H9 (cell line): ENCODE measurements at regions not wholly inside any gene's neighbourhood (a gene's known extent, or its start where the extent isn't known, plus 50 kb on each side); places are given as distances from the start of the nearest gene placed in this dataset.

Experiments used
- DNase-seq: peaks from one replicate; pipeline ENCODE4 v3.0.0-alpha.2; 2017
- H2AFZ ChIP-seq: one replicate; pipeline ENCODE4 v1.6.1; 2013; ENCODE audit warnings: mild to moderate bottlenecking, low read length, control low read depth, moderate library complexity
- H2AK5ac ChIP-seq: 2 replicates; pipeline ENCODE4 v1.6.1; 2013; ENCODE audit warnings: low read length, control low read depth, mixed read lengths; ENCODE audit not compliant: insufficient read length
- H2BK120ac ChIP-seq: one replicate; pipeline ENCODE4 v1.6.1; 2013; ENCODE audit warnings: low read depth, mild to moderate bottlenecking, low read length, control low read depth, inconsistent platforms; ENCODE audit not compliant: poor library complexity, severe bottlenecking
- H2BK12ac ChIP-seq: 2 replicates; pipeline ENCODE4 v1.6.1; 2013; ENCODE audit warnings: low read length, control low read depth, mixed read lengths, low read depth; ENCODE audit not compliant: insufficient read length
- H2BK15ac ChIP-seq: 2 replicates; pipeline ENCODE4 v1.6.1; 2013; ENCODE audit warnings: low read depth, low read length, control low read depth
- H2BK20ac ChIP-seq: one replicate; pipeline ENCODE4 v1.6.1; 2013; ENCODE audit warnings: low read depth, mild to moderate bottlenecking, low read length, control low read depth, inconsistent platforms; ENCODE audit not compliant: poor library complexity, severe bottlenecking
- H2BK5ac ChIP-seq: 2 replicates; pipeline ENCODE4 v1.6.1; 2013; ENCODE audit warnings: low read length, control low read depth, mixed read lengths; ENCODE audit not compliant: insufficient read length
- H3K14ac ChIP-seq: 2 replicates; pipeline ENCODE4 v1.6.1; 2013; ENCODE audit warnings: low read length, control low read depth; ENCODE audit not compliant: insufficient read depth
- H3K18ac ChIP-seq: 2 replicates; pipeline ENCODE4 v1.6.1; 2013; ENCODE audit warnings: low read depth, mild to moderate bottlenecking, mixed read lengths, low read length, control low read depth; ENCODE audit not compliant: insufficient read length
- H3K23ac ChIP-seq: 2 replicates; pipeline ENCODE4 v1.6.1; 2013; ENCODE audit warnings: low read length, control low read depth, mixed read lengths, low read depth; ENCODE audit not compliant: insufficient read length
- H3K23me2 ChIP-seq: 2 replicates; pipeline ENCODE4 v1.6.1; 2013; ENCODE audit warnings: low read depth, mild to moderate bottlenecking, mixed read lengths, low read length, control low read depth; ENCODE audit not compliant: insufficient read length, poor library complexity, severe bottlenecking
- H3K27ac ChIP-seq: 2 replicates; pipeline ENCODE4 v1.5.1; 2013; ENCODE audit warnings: low read length, control low read depth, mixed read lengths, low read depth; ENCODE audit not compliant: insufficient read length
- H3K27me3 ChIP-seq: 2 replicates; pipeline ENCODE4 v1.6.1; 2013; ENCODE audit warnings: low read length, control low read depth, inconsistent platforms; ENCODE audit not compliant: insufficient read depth
- H3K4ac ChIP-seq: 2 replicates; pipeline ENCODE4 v1.6.1; 2013; ENCODE audit warnings: low read depth, mild to moderate bottlenecking, control low read depth, inconsistent platforms, low read length, moderate library complexity
- H3K4me1 ChIP-seq: 2 replicates; pipeline ENCODE4 v1.6.1; 2013; ENCODE audit warnings: low read length, control low read depth, inconsistent platforms; ENCODE audit not compliant: insufficient read depth
- H3K4me2 ChIP-seq: 2 replicates; pipeline ENCODE4 v1.6.1; 2013; ENCODE audit warnings: low read length, control low read depth, mixed read lengths; ENCODE audit not compliant: insufficient read length, insufficient read depth
- H3K56ac ChIP-seq: 2 replicates; pipeline ENCODE4 v1.6.1; 2013; ENCODE audit warnings: low read depth, mild to moderate bottlenecking, mixed read lengths, low read length, control low read depth; ENCODE audit not compliant: insufficient read length
- H3K79me1 ChIP-seq: 2 replicates; pipeline ENCODE4 v1.6.1; 2013; ENCODE audit warnings: low read depth, mild to moderate bottlenecking, moderate library complexity, low read length, control low read depth, inconsistent platforms; ENCODE audit not compliant: insufficient read depth, poor library complexity, severe bottlenecking
- H3K79me2 ChIP-seq: 2 replicates; pipeline ENCODE4 v1.6.1; 2013; ENCODE audit warnings: low read length, control low read depth, inconsistent platforms; ENCODE audit not compliant: insufficient read depth
- H3K9ac ChIP-seq: 2 replicates; pipeline ENCODE4 v1.6.1; 2013; ENCODE audit warnings: low read length, control low read depth, mixed read lengths; ENCODE audit not compliant: insufficient read length; ENCODE audit errors: extremely low read depth
- H3K9me3 ChIP-seq: one replicate; pipeline ENCODE4 v1.6.1; 2013; ENCODE audit warnings: low read depth, low read length, inconsistent platforms; ENCODE audit not compliant: control insufficient read depth
- H3T11ph ChIP-seq: one replicate; pipeline ENCODE4 v1.6.1; 2013; ENCODE audit warnings: mild to moderate bottlenecking, low read length, control low read depth, inconsistent platforms
- H4K20me1 ChIP-seq: one replicate; pipeline ENCODE4 v1.6.1; 2013; ENCODE audit not compliant: control insufficient read depth, insufficient read length, insufficient read depth
- H4K5ac ChIP-seq: 2 replicates; pipeline ENCODE4 v1.6.1; 2013; ENCODE audit warnings: low read depth, mild to moderate bottlenecking, mixed read lengths, low read length, control low read depth; ENCODE audit not compliant: insufficient read length
- H4K8ac ChIP-seq: replicated peaks from 2 replicates; pipeline ENCODE4 v1.6.1; 2013; ENCODE audit warnings: low read length, control low read depth, mixed read lengths, low read depth; ENCODE audit not compliant: insufficient read length
- H4K91ac ChIP-seq: 2 replicates; pipeline ENCODE4 v1.6.1; 2013; ENCODE audit warnings: low read depth, mild to moderate bottlenecking, moderate library complexity, mixed read lengths, low read length, control low read depth; ENCODE audit not compliant: insufficient read length
- H3K27ac Mint-ChIP-seq, 3 experiments: 2 replicates in 2 of 3; 3 replicates in 1 of 3; pipeline ENCODE4 v1.8.0; 2020 to 2021; ENCODE audit warnings: mixed read lengths in 3 of 3, mild to moderate bottlenecking in 1 of 3, moderate library complexity in 1 of 3
- H3K27me3 Mint-ChIP-seq: 2 replicates; pipeline ENCODE4 v1.8.0; 2021; ENCODE audit warnings: low read depth, mild to moderate bottlenecking, moderate library complexity, mixed read lengths
- H3K36me3 Mint-ChIP-seq, 3 experiments: 2 replicates in 2 of 3; 3 replicates in 1 of 3; pipeline ENCODE4 v1.8.0; 2020 to 2021; ENCODE audit warnings: low read depth in 3 of 3, mixed read lengths in 3 of 3; ENCODE audit not compliant: insufficient read depth in 1 of 3
- H3K4me1 Mint-ChIP-seq, 2 experiments: 2 replicates each; pipeline ENCODE4 v1.8.0; 2020; ENCODE audit warnings: mixed read lengths in 2 of 2
- H3K4me3 Mint-ChIP-seq, 2 experiments: 2 replicates in 1 of 2; 3 replicates in 1 of 2; pipeline ENCODE4 v1.8.0; 2020 to 2021; ENCODE audit warnings: mild to moderate bottlenecking in 2 of 2, mixed read lengths in 2 of 2, moderate library complexity in 1 of 2
- H3K9me3 Mint-ChIP-seq, 2 experiments: 2 replicates in 1 of 2; 3 replicates in 1 of 2; pipeline ENCODE4 v1.8.0; 2020; ENCODE audit warnings: mild to moderate bottlenecking in 2 of 2, mixed read lengths in 2 of 2, moderate library complexity in 1 of 2
- CTCF ChIP-seq: fragments of 200-600 bp; sonication (generic); conservative IDR thresholded peaks from 3 replicates; pipeline ENCODE4 v1.8.0; 2021; ENCODE audit warnings: antibody characterized with exemption, mild to moderate bottlenecking
- WGBS: extraction: QIAGEN DNeasy Blood & Tissue Kit; methylation state at CpG from one replicate; pipeline ENCODE4 v1.1.7; 2013; ENCODE audit warnings: missing lambda C conversion rate, low lambda C conversion rate, mixed read lengths; ENCODE audit not compliant: insufficient read length; ENCODE audit errors: extremely low coverage; 5-methylcytosine and 5-hydroxymethylcytosine counted together

GRCh38 chr12:92046557-92047392 lies 98.9 kb downstream of the BTG1 start:
- H3K9ac ChIP-seq: no peak overlapping the region
- peak overlapping the region in 1 of 3 experiments; percentile 31; a peak in 2 of 7 replicates for H3K27ac Mint-ChIP-seq
- no peaks in the 10 kb centered on the region for H3K79me1 ChIP-seq
- no CpG with 5 or more reads among the region's 7 CpGs for WGBS
- no peak overlapping the region for H3K4me3 Mint-ChIP-seq
- no peaks in the 10 kb centered on the region for H4K20me1 ChIP-seq
- H2AK5ac ChIP-seq: no peak overlapping the region
- H3K79me2 ChIP-seq: no peaks in the 10 kb centered on the region
- H3K23ac ChIP-seq: no peak overlapping the region
- H3K4me2 ChIP-seq: no peak overlapping the region
- no peak overlapping the region for H2BK5ac ChIP-seq
- no peak overlapping the region for H4K91ac ChIP-seq
- no peaks in the 10 kb centered on the region for H3K27me3 ChIP-seq
- H3T11ph ChIP-seq: no peak overlapping the region
- H3K23me2 ChIP-seq: no peaks in the 10 kb centered on the region
- H3K4me1 Mint-ChIP-seq: peaks cover 7 to 8% of the 10 kb centered on the region in 2 experiments
- H3K4me1 ChIP-seq: no peaks in the 10 kb centered on the region; the same call in 1 of the 2 replicates
- no peaks in the 10 kb centered on the region for H3K9me3 ChIP-seq
- H2BK12ac ChIP-seq: no peak overlapping the region
- no peak for TF ChIP-seq CTCF
- no peak overlapping the region for H3K27ac ChIP-seq
- no peak overlapping the region for H3K56ac ChIP-seq
- H3K36me3 Mint-ChIP-seq: peaks cover 0 to 4% (median 0%) of the 10 kb centered on the region in 3 experiments; a peak in 2 of 7 replicates
- H3K27me3 Mint-ChIP-seq: no peaks in the 10 kb centered on the region
- no peak overlapping the region for H3K14ac ChIP-seq
- H2BK20ac ChIP-seq: no peak overlapping the region
- no peak overlapping the region for H2AFZ ChIP-seq
- no peak overlapping the region for H3K18ac ChIP-seq
- DNase-seq: no peak
- H4K5ac ChIP-seq: no peak overlapping the region
- H4K8ac ChIP-seq: no peak overlapping the region
- peaks cover 2 to 3% of the 10 kb centered on the region in 2 experiments; a peak in 3 of 5 replicates for H3K9me3 Mint-ChIP-seq
- H3K4ac ChIP-seq: no peak overlapping the region
- H2BK120ac ChIP-seq: no peak overlapping the region
- no peak overlapping the region for H2BK15ac ChIP-seq
